ENCODE measurements at regions not wholly inside any gene's neighbourhood (a gene's known extent, or its start where the extent isn't known, plus 50 kb on each side); places are given as distances from the start of the nearest gene placed in this dataset.

DNA sequence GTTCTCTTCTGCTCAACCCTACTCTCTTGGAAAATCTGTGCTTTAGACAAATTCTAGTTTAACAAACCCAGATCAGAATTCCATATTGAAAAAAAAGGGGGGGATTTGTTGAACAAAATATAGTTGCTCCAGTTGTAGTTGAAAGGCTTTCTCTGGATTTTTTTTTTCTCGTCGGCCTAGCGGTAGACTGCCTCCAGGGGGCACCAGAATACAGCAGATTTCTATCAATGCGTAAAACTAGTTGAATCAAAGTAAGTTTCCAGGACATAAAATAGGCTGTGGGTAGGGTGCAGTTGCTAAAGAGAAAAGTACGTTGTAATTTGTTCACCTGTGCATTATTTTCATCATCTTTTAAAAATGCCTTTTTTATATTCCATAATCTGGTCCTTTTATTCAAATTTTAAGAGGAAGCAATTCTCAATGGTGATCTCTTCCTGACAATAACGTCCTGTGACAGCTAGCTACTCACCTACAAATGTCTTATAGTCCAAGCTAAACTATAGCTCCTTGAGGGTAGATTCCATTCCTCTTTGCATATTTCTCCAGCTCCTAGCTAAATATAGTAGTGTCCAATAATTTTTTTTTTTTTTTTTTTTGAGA, 105.4 kb downstream of the PERP start:
- Histone ChIP-seq H3K9ac (ENCODE audit: low read depth, low read length, poor library complexity) (no peak overlapping the region), H3K36me3 (replicated peaks in 1 of 2; ENCODE audit: control insufficient read depth in 2 of 2, insufficient read depth in 2 of 2, low read length in 2 of 2) (no peaks in the 10 kb centered on the region), H2BK15ac (ENCODE audit: low read length) (no peak overlapping the region), H2BK5ac (ENCODE audit: low read length) (no peak overlapping the region), H3K27ac (replicated peaks; ENCODE audit: low read length) (no peak overlapping the region), H2BK12ac (ENCODE audit: low read length) (no peak overlapping the region), H3K9me3 (replicated peaks in 1 of 2; ENCODE audit: control insufficient read depth in 2 of 2, insufficient read depth in 1 of 2, low read depth in 1 of 2, low read length in 2 of 2) (peaks cover 0 to 1% of the 10 kb centered on the region in 2 donors), H3K27me3 (ENCODE audit: control insufficient read depth in 3 of 3, insufficient read depth in 3 of 3, low read depth in 1 of 3, low read length in 3 of 3) (no peaks in the 10 kb centered on the region), H4K91ac (ENCODE audit: low read depth, low read length, poor library complexity) (no peak overlapping the region), H3K23ac (ENCODE audit: low read depth, low read length, poor library complexity) (no peak overlapping the region), H2BK120ac (ENCODE audit: low read depth, low read length) (no peak overlapping the region), H2AFZ (ENCODE audit: low read length) (no peak overlapping the region), H2AK5ac (ENCODE audit: low read depth, low read length) (no peak overlapping the region), H3K4me3 (ENCODE audit: low read length in 2 of 2) (no peak overlapping the region), H3K4me1 (ENCODE audit: control insufficient read depth in 2 of 2, insufficient read depth in 1 of 2, low read depth in 1 of 2, low read length in 2 of 2) (no peaks in the 10 kb centered on the region), H4K8ac (ENCODE audit: low read depth, low read length) (no peak overlapping the region), H3K14ac (ENCODE audit: low read length) (no peak overlapping the region), H3K4ac (ENCODE audit: low read length) (no peak overlapping the region), H3K18ac (ENCODE audit: low read length) (no peak overlapping the region), H3K4me2 (ENCODE audit: insufficient read depth, low read length, poor library complexity, severe bottlenecking) (no peak overlapping the region), H3K79me1 (ENCODE audit: low read depth, low read length) (no peaks in the 10 kb centered on the region)
- DNase-seq (ENCODE audit: low spot score) = peak; percentile 37
- no CpG with 5 or more reads among the region's 6 CpGs for WGBS, 2 donors (ENCODE audit: extremely low coverage in 2 of 2, insufficient read length in 2 of 2, insufficient replicate concordance in 1 of 2)

DNA sequence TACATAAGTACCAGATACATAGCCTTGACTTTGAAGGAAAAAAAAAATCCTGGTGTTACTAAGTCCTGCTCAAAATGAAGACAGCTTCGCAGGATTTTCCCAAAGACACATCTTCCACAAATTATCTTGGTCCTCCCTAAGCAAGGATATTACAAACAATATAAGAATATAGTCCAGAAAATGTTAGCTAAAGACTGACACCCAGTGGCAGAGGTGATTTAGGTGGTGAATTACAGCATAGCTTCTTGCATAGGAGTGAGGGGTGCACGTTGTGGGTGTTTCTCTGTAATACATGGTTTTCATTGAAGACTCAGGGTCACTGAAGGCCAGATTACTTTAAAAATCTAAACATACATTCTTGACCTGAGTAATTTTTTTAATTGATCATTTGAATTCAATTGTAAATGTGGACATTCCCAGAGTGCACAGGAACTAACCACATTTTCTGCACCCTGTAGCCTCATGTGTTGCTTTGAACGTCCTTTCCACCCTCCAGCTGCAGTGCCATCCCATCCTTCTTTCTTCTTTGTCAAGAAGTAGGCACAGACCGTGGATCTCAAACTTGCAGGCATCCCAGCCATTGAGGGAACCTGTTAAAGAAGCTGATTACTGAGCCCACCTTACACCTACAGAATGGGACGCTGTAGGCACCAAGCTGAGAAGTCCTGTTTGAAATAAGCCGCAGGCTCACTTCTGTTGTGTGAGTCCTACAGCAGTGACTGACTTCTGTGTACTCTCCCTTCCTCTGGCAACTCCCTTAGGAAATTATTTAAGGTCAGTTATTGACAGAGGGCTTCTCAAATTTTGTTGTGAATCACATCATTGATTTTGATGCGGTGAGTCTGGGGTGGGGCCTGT, 102.6 kb downstream of the PERP start:
- no peak overlapping the region for H2BK15ac ChIP-seq (ENCODE audit: low read length)
- DNase-seq (ENCODE audit: low spot score) = no peak
- no peaks in the 10 kb centered on the region for H3K27me3 ChIP-seq (ENCODE audit: control insufficient read depth in 3 of 3, insufficient read depth in 3 of 3, low read depth in 1 of 3, low read length in 3 of 3)

DNA sequence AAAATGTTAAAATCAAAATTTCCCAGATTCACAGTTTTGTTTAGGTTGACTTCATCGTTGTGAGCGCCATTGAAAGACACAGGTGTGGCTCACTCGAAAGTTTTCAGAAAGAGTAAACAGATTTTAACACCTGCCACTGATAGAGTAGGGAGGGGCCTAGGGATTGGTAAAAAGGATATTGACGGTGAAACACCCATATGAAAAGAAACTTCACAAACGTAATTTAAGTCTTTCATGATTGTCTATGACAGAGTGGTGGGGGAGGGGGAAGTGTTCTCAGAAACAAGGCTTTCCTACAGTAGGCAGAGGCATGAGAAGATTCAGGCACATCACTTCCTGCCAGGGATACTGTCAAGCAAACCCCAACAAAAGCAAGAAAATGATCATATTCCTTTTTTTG, 101.4 kb downstream of the PERP start:
- Histone ChIP-seq H3K23ac (ENCODE audit: low read depth, low read length, poor library complexity) (no peak overlapping the region), H2AFZ (ENCODE audit: low read length) (no peak overlapping the region), H2BK15ac (ENCODE audit: low read length) (no peak overlapping the region), H2BK12ac (ENCODE audit: low read length) (no peak overlapping the region), H4K91ac (ENCODE audit: low read depth, low read length, poor library complexity) (no peak overlapping the region), H2BK5ac (ENCODE audit: low read length) (no peak overlapping the region), H3K18ac (ENCODE audit: low read length) (no peak overlapping the region), H3K9ac (ENCODE audit: low read depth, low read length, poor library complexity) (no peak overlapping the region), H3K4ac (ENCODE audit: low read length) (no peak overlapping the region), H3K14ac (ENCODE audit: low read length) (no peak overlapping the region), H3K4me2 (ENCODE audit: insufficient read depth, low read length, poor library complexity, severe bottlenecking) (no peak overlapping the region), H2AK5ac (ENCODE audit: low read depth, low read length) (no peak overlapping the region), H2BK120ac (ENCODE audit: low read depth, low read length) (no peak overlapping the region), H3K79me1 (ENCODE audit: low read depth, low read length) (no peaks in the 10 kb centered on the region), H3K27me3 (ENCODE audit: control insufficient read depth in 3 of 3, insufficient read depth in 3 of 3, low read depth in 1 of 3, low read length in 3 of 3) (no peaks in the 10 kb centered on the region), H3K27ac (replicated peaks; ENCODE audit: low read length) (no peak overlapping the region), H3K9me3 (replicated peaks in 1 of 2; ENCODE audit: control insufficient read depth in 2 of 2, insufficient read depth in 1 of 2, low read depth in 1 of 2, low read length in 2 of 2) (no peaks in the 10 kb centered on the region), H3K36me3 (replicated peaks in 1 of 2; ENCODE audit: control insufficient read depth in 2 of 2, insufficient read depth in 2 of 2, low read length in 2 of 2) (no peaks in the 10 kb centered on the region), H3K4me3 (ENCODE audit: low read length in 2 of 2) (no peak overlapping the region), H3K4me1 (ENCODE audit: control insufficient read depth in 2 of 2, insufficient read depth in 1 of 2, low read depth in 1 of 2, low read length in 2 of 2) (no peaks in the 10 kb centered on the region), H4K8ac (ENCODE audit: low read depth, low read length) (no peak overlapping the region)
- no peak for DNase-seq (ENCODE audit: low spot score)
- WGBS, 2 donors (ENCODE audit: extremely low coverage in 2 of 2, insufficient read length in 2 of 2, insufficient replicate concordance in 1 of 2) = no CpG with 5 or more reads among the region's 5 CpGs

More for the DNA sequence above, 102.6 kb downstream of the PERP start:
- Histone ChIP-seq H3K9me3 (replicated peaks in 1 of 2; ENCODE audit: control insufficient read depth in 2 of 2, insufficient read depth in 1 of 2, low read depth in 1 of 2, low read length in 2 of 2) (no peaks in the 10 kb centered on the region), H3K9ac (ENCODE audit: low read depth, low read length, poor library complexity) (no peak overlapping the region), H4K91ac (ENCODE audit: low read depth, low read length, poor library complexity) (no peak overlapping the region), H2AK5ac (ENCODE audit: low read depth, low read length) (no peak overlapping the region), H4K8ac (ENCODE audit: low read depth, low read length) (no peak overlapping the region), H3K4me3 (ENCODE audit: low read length in 2 of 2) (no peak overlapping the region), H3K14ac (ENCODE audit: low read length) (no peak overlapping the region), H2BK12ac (ENCODE audit: low read length) (no peak overlapping the region), H2BK5ac (ENCODE audit: low read length) (no peak overlapping the region), H2BK120ac (ENCODE audit: low read depth, low read length) (no peak overlapping the region), H3K18ac (ENCODE audit: low read length) (no peak overlapping the region), H3K79me1 (ENCODE audit: low read depth, low read length) (no peaks in the 10 kb centered on the region), H3K4me2 (ENCODE audit: insufficient read depth, low read length, poor library complexity, severe bottlenecking) (no peak overlapping the region), H3K4ac (ENCODE audit: low read length) (no peak overlapping the region), H3K27ac (replicated peaks; ENCODE audit: low read length) (no peak overlapping the region), H3K23ac (ENCODE audit: low read depth, low read length, poor library complexity) (no peak overlapping the region), H2AFZ (ENCODE audit: low read length) (no peak overlapping the region), H3K4me1 (ENCODE audit: control insufficient read depth in 2 of 2, insufficient read depth in 1 of 2, low read depth in 1 of 2, low read length in 2 of 2) (no peaks in the 10 kb centered on the region), H3K36me3 (replicated peaks in 1 of 2; ENCODE audit: control insufficient read depth in 2 of 2, insufficient read depth in 2 of 2, low read length in 2 of 2) (no peaks in the 10 kb centered on the region)
- no CpG with 5 or more reads among the region's 7 CpGs for WGBS, 2 donors (ENCODE audit: extremely low coverage in 2 of 2, insufficient read length in 2 of 2, insufficient replicate concordance in 1 of 2)

DNA sequence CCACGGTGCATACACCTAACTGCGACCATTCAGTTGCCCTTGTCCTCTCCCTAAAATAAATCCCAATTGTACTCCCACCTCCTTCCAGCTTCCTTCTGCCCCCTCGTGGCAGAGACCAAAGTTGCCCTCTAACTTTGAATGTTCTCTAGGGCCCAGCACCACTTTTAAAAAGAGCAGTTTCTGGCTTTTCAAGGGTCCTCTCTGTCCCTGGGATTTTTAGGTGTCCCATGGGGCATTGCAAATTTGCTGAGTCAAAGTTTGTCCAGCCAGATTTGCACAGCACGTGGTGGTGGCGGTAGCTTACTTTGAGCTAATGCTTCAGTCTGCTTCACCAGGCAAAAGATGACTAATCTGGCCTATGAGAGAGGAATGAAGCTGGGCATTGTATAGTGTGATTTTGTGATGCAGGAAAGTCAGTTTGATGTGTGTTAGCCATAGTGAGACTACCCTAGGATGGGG, 100.2 kb downstream of the PERP start:
- Histone ChIP-seq H2AFZ (ENCODE audit: low read length) (no peak overlapping the region), H2AK5ac (ENCODE audit: low read depth, low read length) (no peak overlapping the region), H3K4me2 (ENCODE audit: insufficient read depth, low read length, poor library complexity, severe bottlenecking) (no peak overlapping the region), H4K8ac (ENCODE audit: low read depth, low read length) (no peak overlapping the region), H3K27ac (replicated peaks; ENCODE audit: low read length) (no peak overlapping the region), H3K9me3 (replicated peaks in 1 of 2; ENCODE audit: control insufficient read depth in 2 of 2, insufficient read depth in 1 of 2, low read depth in 1 of 2, low read length in 2 of 2) (no peaks in the 10 kb centered on the region), H3K4me3 (ENCODE audit: low read length in 2 of 2) (no peak overlapping the region), H2BK15ac (ENCODE audit: low read length) (no peak overlapping the region), H3K4me1 (ENCODE audit: control insufficient read depth in 2 of 2, insufficient read depth in 1 of 2, low read depth in 1 of 2, low read length in 2 of 2) (no peaks in the 10 kb centered on the region), H3K4ac (ENCODE audit: low read length) (no peak overlapping the region), H3K27me3 (ENCODE audit: control insufficient read depth in 3 of 3, insufficient read depth in 3 of 3, low read depth in 1 of 3, low read length in 3 of 3) (no peaks in the 10 kb centered on the region), H2BK12ac (ENCODE audit: low read length) (no peak overlapping the region), H3K18ac (ENCODE audit: low read length) (no peak overlapping the region), H3K36me3 (replicated peaks in 1 of 2; ENCODE audit: control insufficient read depth in 2 of 2, insufficient read depth in 2 of 2, low read length in 2 of 2) (no peaks in the 10 kb centered on the region), H3K23ac (ENCODE audit: low read depth, low read length, poor library complexity) (no peak overlapping the region), H2BK120ac (ENCODE audit: low read depth, low read length) (no peak overlapping the region), H3K9ac (ENCODE audit: low read depth, low read length, poor library complexity) (no peak overlapping the region), H4K91ac (ENCODE audit: low read depth, low read length, poor library complexity) (no peak overlapping the region), H2BK5ac (ENCODE audit: low read length) (no peak overlapping the region), H3K79me1 (ENCODE audit: low read depth, low read length) (no peaks in the 10 kb centered on the region), H3K14ac (ENCODE audit: low read length) (no peak overlapping the region)
- no CpG with 5 or more reads among the region's 5 CpGs for WGBS, 2 donors (ENCODE audit: extremely low coverage in 2 of 2, insufficient read length in 2 of 2, insufficient replicate concordance in 1 of 2)
- DNase-seq (ENCODE audit: low spot score) = peak; percentile 23
